Gastrocnemius medialis (tissue), 4 donors: ENCODE measurements at regions not wholly inside any gene's neighbourhood (a gene's known extent, or its start where the extent isn't known, plus 50 kb on each side); places are given as distances from the start of the nearest gene placed in this dataset.

ENCODE experiments used
- POLR2A ChIP-seq, 2 donors: fragments of 450-650 bp; IDR thresholded peaks; one replicate each; pipeline ENCODE4 v1.6.1; 2017; ENCODE audit warnings: antibody characterized with exemption in 2 of 2, mild to moderate bottlenecking in 2 of 2, moderate library complexity in 2 of 2
- TF ChIP-seq, protein P1 (sequence below), 5 experiments: fragments of 450-650 bp in 3 of 5; fragments of 200-600 bp in 2 of 5; sonication (generic) in 2 of 5; IDR thresholded peaks in 4 of 5; conservative IDR thresholded peaks in 1 of 5; 1 replicate in 4 of 5; 2 replicates in 1 of 5; pipeline ENCODE4 v1.5.1; 2016 to 2019; ENCODE audit warnings: antibody characterized with exemption in 5 of 5, mild to moderate bottlenecking in 3 of 5, moderate library complexity in 3 of 5

GRCh38 chr10:118459642-118460193 is 117.6 kb upstream of the FAM204A start:
- TF ChIP-seq, protein P1, sequence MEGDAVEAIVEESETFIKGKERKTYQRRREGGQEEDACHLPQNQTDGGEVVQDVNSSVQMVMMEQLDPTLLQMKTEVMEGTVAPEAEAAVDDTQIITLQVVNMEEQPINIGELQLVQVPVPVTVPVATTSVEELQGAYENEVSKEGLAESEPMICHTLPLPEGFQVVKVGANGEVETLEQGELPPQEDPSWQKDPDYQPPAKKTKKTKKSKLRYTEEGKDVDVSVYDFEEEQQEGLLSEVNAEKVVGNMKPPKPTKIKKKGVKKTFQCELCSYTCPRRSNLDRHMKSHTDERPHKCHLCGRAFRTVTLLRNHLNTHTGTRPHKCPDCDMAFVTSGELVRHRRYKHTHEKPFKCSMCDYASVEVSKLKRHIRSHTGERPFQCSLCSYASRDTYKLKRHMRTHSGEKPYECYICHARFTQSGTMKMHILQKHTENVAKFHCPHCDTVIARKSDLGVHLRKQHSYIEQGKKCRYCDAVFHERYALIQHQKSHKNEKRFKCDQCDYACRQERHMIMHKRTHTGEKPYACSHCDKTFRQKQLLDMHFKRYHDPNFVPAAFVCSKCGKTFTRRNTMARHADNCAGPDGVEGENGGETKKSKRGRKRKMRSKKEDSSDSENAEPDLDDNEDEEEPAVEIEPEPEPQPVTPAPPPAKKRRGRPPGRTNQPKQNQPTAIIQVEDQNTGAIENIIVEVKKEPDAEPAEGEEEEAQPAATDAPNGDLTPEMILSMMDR (IDR thresholded peaks at IDR 0.05 in 4 of 5, conservative IDR thresholded peaks at IDR 0.05 in 1 of 5), result peak in 4 of 5 experiments; percentile 33 to 69 (median 51)
- TF ChIP-seq POLR2A (IDR thresholded peaks at IDR 0.05), result no peak
